Neural cell (in vitro differentiated cells): ENCODE measurements at regions not wholly inside any gene's neighbourhood (a gene's known extent, or its start where the extent isn't known, plus 50 kb on each side); places are given as distances from the start of the nearest gene placed in this dataset.

Experiments used
- TAF1 ChIP-seq: IDR thresholded peaks from 2 replicates; pipeline ENCODE4 v1.6.1; 2012; ENCODE audit warnings: low read depth
- TF ChIP-seq, protein P1 (sequence below): fragments of 450-650 bp; IDR thresholded peaks from 2 replicates; pipeline ENCODE4 v1.5.1; 2014; ENCODE audit warnings: antibody characterized with exemption, mild to moderate bottlenecking, moderate library complexity; ENCODE audit not compliant: poor library complexity, severe bottlenecking

DNA sequence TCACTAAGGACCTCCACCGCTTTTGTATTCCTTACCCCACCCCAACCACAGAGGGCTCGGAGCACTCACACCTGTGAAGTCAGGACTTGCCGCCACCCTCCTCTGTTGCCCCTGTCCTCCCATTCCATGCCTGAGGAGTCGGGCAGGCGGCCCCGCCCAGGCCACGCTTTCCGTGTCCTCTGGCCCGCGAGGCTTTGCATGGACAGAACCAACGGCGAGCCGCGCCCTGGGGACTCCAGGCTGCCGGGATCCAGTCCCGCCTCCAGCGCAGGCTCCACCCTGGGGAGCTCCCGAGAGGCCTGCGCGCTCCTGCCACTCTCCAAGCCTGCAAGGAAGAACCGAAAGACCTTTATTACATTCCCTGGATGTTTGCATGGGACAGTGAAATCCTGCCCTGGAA is 366.4 kb upstream of the POM121L12 start:
- TF ChIP-seq, protein P1, sequence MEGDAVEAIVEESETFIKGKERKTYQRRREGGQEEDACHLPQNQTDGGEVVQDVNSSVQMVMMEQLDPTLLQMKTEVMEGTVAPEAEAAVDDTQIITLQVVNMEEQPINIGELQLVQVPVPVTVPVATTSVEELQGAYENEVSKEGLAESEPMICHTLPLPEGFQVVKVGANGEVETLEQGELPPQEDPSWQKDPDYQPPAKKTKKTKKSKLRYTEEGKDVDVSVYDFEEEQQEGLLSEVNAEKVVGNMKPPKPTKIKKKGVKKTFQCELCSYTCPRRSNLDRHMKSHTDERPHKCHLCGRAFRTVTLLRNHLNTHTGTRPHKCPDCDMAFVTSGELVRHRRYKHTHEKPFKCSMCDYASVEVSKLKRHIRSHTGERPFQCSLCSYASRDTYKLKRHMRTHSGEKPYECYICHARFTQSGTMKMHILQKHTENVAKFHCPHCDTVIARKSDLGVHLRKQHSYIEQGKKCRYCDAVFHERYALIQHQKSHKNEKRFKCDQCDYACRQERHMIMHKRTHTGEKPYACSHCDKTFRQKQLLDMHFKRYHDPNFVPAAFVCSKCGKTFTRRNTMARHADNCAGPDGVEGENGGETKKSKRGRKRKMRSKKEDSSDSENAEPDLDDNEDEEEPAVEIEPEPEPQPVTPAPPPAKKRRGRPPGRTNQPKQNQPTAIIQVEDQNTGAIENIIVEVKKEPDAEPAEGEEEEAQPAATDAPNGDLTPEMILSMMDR: no peak
- TF ChIP-seq TAF1: no peak
